SU-DHL-6 (cell line): ENCODE measurements at regions not wholly inside any gene's neighbourhood (a gene's known extent, or its start where the extent isn't known, plus 50 kb on each side); places are given as distances from the start of the nearest gene placed in this dataset.

Experiments
- H2AFZ ChIP-seq: fragments of 200-600 bp; sonication (generic); 2 replicates; pipeline ENCODE4 v1.6.1; 2014; ENCODE audit warnings: low read depth, mild to moderate bottlenecking, moderate library complexity, mixed read lengths, antibody characterized with exemption, low read length; ENCODE audit not compliant: severe bottlenecking
- H3F3A ChIP-seq: fragments of 200-600 bp; shearing (Covaris generic); 2 replicates; pipeline ENCODE4 v1.6.0; 2016; ENCODE audit warnings: antibody characterized with exemption, mild to moderate bottlenecking; ENCODE audit not compliant: insufficient read depth
- H3K27ac ChIP-seq: fragments of 200-600 bp; sonication (generic); 2 replicates; pipeline ENCODE4 v1.5.1; 2016; ENCODE audit warnings: low read depth, mild to moderate bottlenecking, low read length, moderate library complexity, mixed read lengths
- H3K27me3 ChIP-seq: fragments of 200-600 bp; sonication (generic), shearing (Covaris generic); 2 replicates; pipeline ENCODE4 v1.6.0; 2014; ENCODE audit warnings: mild to moderate bottlenecking, low read length
- H3K36me3 ChIP-seq: fragments of 200-600 bp; sonication (generic); 2 replicates; pipeline ENCODE4 v1.6.1; 2014; ENCODE audit warnings: mild to moderate bottlenecking, low read length, mixed read lengths
- H3K4me2 ChIP-seq: fragments of 300-600, 200-600 bp; shearing (Covaris generic), sonication (generic); 2 replicates; pipeline ENCODE4 v1.6.0; 2014; ENCODE audit warnings: low read length, low read depth, mild to moderate bottlenecking; ENCODE audit not compliant: poor library complexity, severe bottlenecking
- H3K4me3 ChIP-seq: fragments of 200-600 bp; sonication (generic); 2 replicates; pipeline ENCODE4 v1.5.1; 2014; ENCODE audit warnings: antibody characterized with exemption, low read length, mild to moderate bottlenecking, mixed read lengths; ENCODE audit not compliant: insufficient read depth, poor library complexity, severe bottlenecking
- H3K79me2 ChIP-seq: fragments of 200-600 bp; sonication (generic); 2 replicates; pipeline ENCODE4 v1.6.1; 2014; ENCODE audit warnings: mild to moderate bottlenecking, low read length, moderate library complexity; ENCODE audit not compliant: insufficient read depth
- H3K9ac ChIP-seq: fragments of 200-600 bp; sonication (generic); 2 replicates; pipeline ENCODE4 v1.7.0; 2014; ENCODE audit warnings: mild to moderate bottlenecking, low read length
- H3K9me2 ChIP-seq: fragments of 200-600 bp; sonication (generic); replicated peaks from 2 replicates; pipeline ENCODE4 v1.6.1; 2014; ENCODE audit warnings: low read length; ENCODE audit not compliant: insufficient read depth
- H3K9me3 ChIP-seq: fragments of 200-600 bp; sonication (generic); 2 replicates; pipeline ENCODE4 v1.6.1; 2014; ENCODE audit warnings: low read length, mixed read lengths; ENCODE audit not compliant: insufficient read depth
- H4K20me1 ChIP-seq: fragments of 200-600 bp; sonication (generic); 2 replicates; pipeline ENCODE4 v1.6.1; 2014; ENCODE audit warnings: low read depth, mild to moderate bottlenecking, antibody characterized with exemption, low read length, moderate library complexity, mixed read lengths
- EZH2phosphoT487 ChIP-seq: fragments of 200-600 bp; sonication (generic), shearing (Covaris generic); conservative IDR thresholded peaks from 2 replicates; pipeline ENCODE4 v1.6.1; 2018; ENCODE audit warnings: mild to moderate bottlenecking, antibody characterized with exemption, low read length, moderate library complexity, mixed read lengths
- TF ChIP-seq, protein P1 (sequence below): fragments of 200-600 bp; sonication (generic); IDR thresholded peaks from one replicate; pipeline ENCODE4 v1.5.1; 2017; ENCODE audit warnings: antibody characterized with exemption, mild to moderate bottlenecking, low read length, moderate library complexity; ENCODE audit not compliant: insufficient read depth, poor library complexity, severe bottlenecking

DNA sequence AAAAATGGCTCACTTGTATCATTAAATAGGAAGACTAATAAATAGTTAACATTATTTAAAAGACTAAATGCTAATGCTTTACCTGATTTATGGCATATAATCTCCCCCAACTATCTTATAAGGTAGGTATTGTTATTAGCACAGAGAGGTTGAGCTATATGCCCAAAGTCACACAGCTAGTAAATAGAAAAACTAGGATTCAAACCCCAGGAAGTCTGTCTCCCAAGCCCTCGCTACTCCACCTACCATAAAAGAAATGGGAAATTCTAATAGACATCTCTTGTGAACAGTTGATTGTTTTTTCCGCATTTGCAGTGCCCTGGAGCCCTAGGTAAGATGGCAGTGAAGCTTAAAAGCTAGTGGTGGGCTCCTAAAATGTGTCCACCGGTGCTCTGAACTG, 65.2 kb upstream of the SOD1 start:
- Histone ChIP-seq H3K9me2 (no peaks in the 10 kb centered on the region), H3K4me2 (no peak overlapping the region), H3F3A (no peaks in the 10 kb centered on the region), H3K9me3 (no peaks in the 10 kb centered on the region), H3K36me3 (no peaks in the 10 kb centered on the region), H2AFZ (no peak overlapping the region), H4K20me1 (no peaks in the 10 kb centered on the region), H3K27ac (no peak overlapping the region), H3K4me3 (no peak overlapping the region), H3K79me2 (no peaks in the 10 kb centered on the region), H3K27me3 (no peaks in the 10 kb centered on the region), H3K9ac (no peak overlapping the region)
- no peak for TF ChIP-seq EZH2phosphoT487
- TF ChIP-seq, protein P1, sequence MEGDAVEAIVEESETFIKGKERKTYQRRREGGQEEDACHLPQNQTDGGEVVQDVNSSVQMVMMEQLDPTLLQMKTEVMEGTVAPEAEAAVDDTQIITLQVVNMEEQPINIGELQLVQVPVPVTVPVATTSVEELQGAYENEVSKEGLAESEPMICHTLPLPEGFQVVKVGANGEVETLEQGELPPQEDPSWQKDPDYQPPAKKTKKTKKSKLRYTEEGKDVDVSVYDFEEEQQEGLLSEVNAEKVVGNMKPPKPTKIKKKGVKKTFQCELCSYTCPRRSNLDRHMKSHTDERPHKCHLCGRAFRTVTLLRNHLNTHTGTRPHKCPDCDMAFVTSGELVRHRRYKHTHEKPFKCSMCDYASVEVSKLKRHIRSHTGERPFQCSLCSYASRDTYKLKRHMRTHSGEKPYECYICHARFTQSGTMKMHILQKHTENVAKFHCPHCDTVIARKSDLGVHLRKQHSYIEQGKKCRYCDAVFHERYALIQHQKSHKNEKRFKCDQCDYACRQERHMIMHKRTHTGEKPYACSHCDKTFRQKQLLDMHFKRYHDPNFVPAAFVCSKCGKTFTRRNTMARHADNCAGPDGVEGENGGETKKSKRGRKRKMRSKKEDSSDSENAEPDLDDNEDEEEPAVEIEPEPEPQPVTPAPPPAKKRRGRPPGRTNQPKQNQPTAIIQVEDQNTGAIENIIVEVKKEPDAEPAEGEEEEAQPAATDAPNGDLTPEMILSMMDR, result no peak

DNA sequence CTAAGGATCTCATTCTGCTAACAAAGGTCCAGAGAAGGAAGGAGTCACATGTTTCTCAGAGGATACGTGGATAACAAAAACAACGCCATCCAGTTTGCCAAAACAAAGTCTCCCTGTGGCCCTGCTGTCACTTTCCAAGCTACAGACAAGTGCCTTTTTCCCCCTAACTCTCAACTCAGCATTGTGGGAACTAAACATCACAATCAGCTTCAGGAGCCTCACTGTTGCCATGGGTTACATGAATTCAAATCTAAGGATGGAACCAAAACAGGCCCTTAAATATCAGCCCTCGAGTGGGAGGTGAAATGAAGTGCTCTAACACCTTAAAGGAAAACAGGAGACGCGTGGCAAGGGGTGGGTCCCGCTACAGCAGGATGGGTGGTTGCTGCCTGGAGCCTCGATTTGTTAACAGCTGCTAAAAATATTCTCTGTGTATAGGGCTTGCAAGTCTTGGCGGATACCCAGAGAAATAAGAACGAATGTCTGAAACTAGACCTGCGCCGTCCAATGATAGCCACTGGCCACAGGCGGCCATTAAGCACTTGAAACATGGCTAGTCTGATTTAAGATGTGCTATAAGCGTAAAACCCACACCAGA, 66.4 kb upstream of the SOD1 start:
- no peaks in the 10 kb centered on the region for H4K20me1 ChIP-seq
- H3K9me2 ChIP-seq, result no peaks in the 10 kb centered on the region
- H2AFZ ChIP-seq, result no peak overlapping the region
- no peak overlapping the region for H3K9ac ChIP-seq
- TF ChIP-seq EZH2phosphoT487, result no peak
- TF ChIP-seq, protein P1, result no peak
- H3K27ac ChIP-seq, result no peak overlapping the region
- no peak overlapping the region for H3K4me3 ChIP-seq
- H3F3A ChIP-seq, result no peaks in the 10 kb centered on the region
- no peak overlapping the region for H3K4me2 ChIP-seq
- no peaks in the 10 kb centered on the region for H3K9me3 ChIP-seq
- no peaks in the 10 kb centered on the region for H3K36me3 ChIP-seq
- no peaks in the 10 kb centered on the region for H3K27me3 ChIP-seq
- no peaks in the 10 kb centered on the region for H3K79me2 ChIP-seq

DNA sequence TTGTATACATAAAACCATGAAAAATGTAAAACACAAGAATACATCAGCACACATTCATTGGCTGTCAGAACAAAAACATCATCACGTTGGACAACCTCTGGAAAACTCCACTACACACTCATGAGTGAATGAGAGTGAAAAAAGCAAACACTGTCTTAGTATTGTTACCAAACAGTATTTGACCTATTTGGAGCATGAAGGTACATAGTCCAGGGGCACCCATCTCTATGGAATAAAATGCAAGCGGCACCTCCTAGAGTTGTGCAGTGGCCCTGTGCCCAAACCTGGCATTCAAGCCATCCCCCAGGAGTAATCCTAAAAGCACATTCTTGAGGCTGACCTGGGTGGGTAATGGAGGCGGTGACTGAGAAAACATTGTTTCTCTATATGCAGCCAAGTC, 67.0 kb upstream of the SOD1 start:
- H3K36me3 ChIP-seq, result no peaks in the 10 kb centered on the region
- H3K9me3 ChIP-seq, result no peaks in the 10 kb centered on the region
- no peaks in the 10 kb centered on the region for H3K27me3 ChIP-seq
- TF ChIP-seq EZH2phosphoT487, result no peak
- TF ChIP-seq, protein P1, result no peak
- H3F3A ChIP-seq, result no peaks in the 10 kb centered on the region
- H3K9me2 ChIP-seq, result no peaks in the 10 kb centered on the region
- no peak overlapping the region for H3K4me3 ChIP-seq
- no peak overlapping the region for H3K4me2 ChIP-seq
- no peak overlapping the region for H3K27ac ChIP-seq
- no peak overlapping the region for H3K9ac ChIP-seq
- no peaks in the 10 kb centered on the region for H4K20me1 ChIP-seq
- no peak overlapping the region for H2AFZ ChIP-seq
- no peaks in the 10 kb centered on the region for H3K79me2 ChIP-seq
